ENCODE measurements at regions not wholly inside any gene's neighbourhood (a gene's known extent, or its start where the extent isn't known, plus 50 kb on each side); places are given as distances from the start of the nearest gene placed in this dataset.
"Not testable (repeated sequence)": the region's sequence is repeated elsewhere in the genome, so short reads cannot be mapped to it uniquely, and the experiment has no call there.

GRCh38 chr12:97647142-97647541, 184.5 kb downstream of the RMST start:
- peaks cover 31% of the 10 kb centered on the region for H3K9me3 Mint-ChIP-seq
- H3K27me3 Mint-ChIP-seq (ENCODE audit: insufficient read depth): no peaks in the 10 kb centered on the region
- DNase-seq: no peak
- no peaks in the 10 kb centered on the region for H3K36me3 Mint-ChIP-seq (ENCODE audit: low read depth)
- TF ChIP-seq, protein P1, sequence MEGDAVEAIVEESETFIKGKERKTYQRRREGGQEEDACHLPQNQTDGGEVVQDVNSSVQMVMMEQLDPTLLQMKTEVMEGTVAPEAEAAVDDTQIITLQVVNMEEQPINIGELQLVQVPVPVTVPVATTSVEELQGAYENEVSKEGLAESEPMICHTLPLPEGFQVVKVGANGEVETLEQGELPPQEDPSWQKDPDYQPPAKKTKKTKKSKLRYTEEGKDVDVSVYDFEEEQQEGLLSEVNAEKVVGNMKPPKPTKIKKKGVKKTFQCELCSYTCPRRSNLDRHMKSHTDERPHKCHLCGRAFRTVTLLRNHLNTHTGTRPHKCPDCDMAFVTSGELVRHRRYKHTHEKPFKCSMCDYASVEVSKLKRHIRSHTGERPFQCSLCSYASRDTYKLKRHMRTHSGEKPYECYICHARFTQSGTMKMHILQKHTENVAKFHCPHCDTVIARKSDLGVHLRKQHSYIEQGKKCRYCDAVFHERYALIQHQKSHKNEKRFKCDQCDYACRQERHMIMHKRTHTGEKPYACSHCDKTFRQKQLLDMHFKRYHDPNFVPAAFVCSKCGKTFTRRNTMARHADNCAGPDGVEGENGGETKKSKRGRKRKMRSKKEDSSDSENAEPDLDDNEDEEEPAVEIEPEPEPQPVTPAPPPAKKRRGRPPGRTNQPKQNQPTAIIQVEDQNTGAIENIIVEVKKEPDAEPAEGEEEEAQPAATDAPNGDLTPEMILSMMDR (IDR thresholded peaks at IDR 0.05): no peak
- no peak overlapping the region for H3K27ac Mint-ChIP-seq
- no peaks in the 10 kb centered on the region for H3K4me1 Mint-ChIP-seq (ENCODE audit: low read depth)
- H3K4me3 Mint-ChIP-seq: no peak overlapping the region

GRCh38 chr12:97650242-97650641, 187.6 kb downstream of the RMST start:
- Mint-ChIP-seq H3K4me1 (ENCODE audit: low read depth) (no peaks in the 10 kb centered on the region), H3K4me3 (no peak overlapping the region), H3K27me3 (ENCODE audit: insufficient read depth) (no peaks in the 10 kb centered on the region), H3K36me3 (ENCODE audit: low read depth) (no peaks in the 10 kb centered on the region), H3K9me3 (peaks cover 11% of the 10 kb centered on the region), H3K27ac (no peak overlapping the region)
- TF ChIP-seq, protein P1 (IDR thresholded peaks at IDR 0.05): no peak
- DNase-seq: no peak

GRCh38 chr12:97656548-97656947, 193.9 kb downstream of the RMST start:
- peaks cover 29% of the 10 kb centered on the region for H3K9me3 Mint-ChIP-seq
- H3K27ac Mint-ChIP-seq; H3K4me3 Mint-ChIP-seq; DNase-seq; H3K27me3 Mint-ChIP-seq (ENCODE audit: insufficient read depth); H3K36me3 Mint-ChIP-seq (ENCODE audit: low read depth); H3K4me1 Mint-ChIP-seq (ENCODE audit: low read depth): not testable (repeated sequence)

- H3K9me3 Mint-ChIP-seq: peaks cover 50% of the 10 kb centered on the region
- H3K27me3 Mint-ChIP-seq (ENCODE audit: insufficient read depth): peaks cover 2% of the 10 kb centered on the region; the same call in 1 of the 2 replicates
- no peak overlapping the region for H3K4me3 Mint-ChIP-seq
- DNase-seq: no peak
- no peak overlapping the region for H3K27ac Mint-ChIP-seq
- peaks cover 4% of the 10 kb centered on the region; the same call in 1 of the 2 replicates for H3K36me3 Mint-ChIP-seq (ENCODE audit: low read depth)
- H3K4me1 Mint-ChIP-seq (ENCODE audit: low read depth): no peaks in the 10 kb centered on the region
- TF ChIP-seq, protein P1 (IDR thresholded peaks at IDR 0.05): no peak
Measured at GRCh38 chr12:97659117-97659880, 196.7 kb downstream of the RMST start.

DNA sequence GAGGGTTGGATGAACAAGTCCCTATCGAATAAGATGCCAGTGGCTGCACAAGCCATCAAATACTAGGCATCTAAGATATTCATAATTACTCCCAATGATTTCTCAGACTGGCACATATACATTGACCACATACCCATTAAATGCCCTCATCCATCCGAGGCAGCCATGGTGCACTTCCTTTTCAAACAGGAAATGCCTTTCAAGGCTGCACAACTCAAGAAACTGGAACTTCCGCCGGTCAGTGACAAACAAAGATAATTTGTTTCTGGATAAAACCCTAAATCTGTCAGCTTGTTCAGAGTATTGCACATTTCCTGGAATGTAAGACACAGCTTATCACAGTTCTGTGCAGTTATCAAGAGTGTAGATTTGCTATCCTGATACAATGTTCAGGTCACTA, 203.7 kb downstream of the RMST start:
- Mint-ChIP-seq H3K36me3 (ENCODE audit: low read depth) (peaks cover 4% of the 10 kb centered on the region; the same call in 1 of the 2 replicates), H3K27me3 (ENCODE audit: insufficient read depth) (no peaks in the 10 kb centered on the region; the same call in 1 of the 2 replicates), H3K4me1 (ENCODE audit: low read depth) (no peaks in the 10 kb centered on the region), H3K9me3 (peaks cover 52% of the 10 kb centered on the region), H3K27ac (no peak overlapping the region), H3K4me3 (no peak overlapping the region)
- TF ChIP-seq, protein P1 (IDR thresholded peaks at IDR 0.05): no peak
- DNase-seq: no peak

- Mint-ChIP-seq H3K9me3 (peaks cover 55% of the 10 kb centered on the region), H3K27ac (no peak overlapping the region), H3K27me3 (ENCODE audit: insufficient read depth) (no peaks in the 10 kb centered on the region), H3K4me1 (ENCODE audit: low read depth) (no peaks in the 10 kb centered on the region), H3K36me3 (ENCODE audit: low read depth) (peaks cover 4% of the 10 kb centered on the region; the same call in 1 of the 2 replicates), H3K4me3 (no peak overlapping the region)
- no peak for DNase-seq
- TF ChIP-seq, protein P1 (IDR thresholded peaks at IDR 0.05): no peak
Measured at GRCh38 chr12:97672870-97673269, 210.3 kb downstream of the RMST start.
